Trophoblast cell (in vitro differentiated cells and primary cell): ENCODE measurements at regions not wholly inside any gene's neighbourhood (a gene's known extent, or its start where the extent isn't known, plus 50 kb on each side); places are given as distances from the start of the nearest gene placed in this dataset.

ENCODE experiments used
- DNase-seq, 2 donors: peaks; one replicate each; pipeline ENCODE4 v3.0.0-alpha.2; 2016
- H2AFZ ChIP-seq: 2 replicates; pipeline ENCODE4 v1.6.1; 2013; ENCODE audit warnings: low read length, moderate library complexity, mild to moderate bottlenecking; ENCODE audit not compliant: insufficient read depth, poor library complexity
- H2AK5ac ChIP-seq: 2 replicates; pipeline ENCODE4 v1.6.1; 2013; ENCODE audit warnings: mild to moderate bottlenecking, low read length
- H2BK120ac ChIP-seq: 2 replicates; pipeline ENCODE4 v1.6.1; 2013; ENCODE audit warnings: low read length, mild to moderate bottlenecking, moderate library complexity; ENCODE audit not compliant: insufficient read depth, poor library complexity
- H2BK12ac ChIP-seq: 2 replicates; pipeline ENCODE4 v1.6.1; 2013; ENCODE audit warnings: mild to moderate bottlenecking, low read length, moderate library complexity
- H2BK5ac ChIP-seq: 2 replicates; pipeline ENCODE4 v1.6.1; 2013; ENCODE audit warnings: low read length, low read depth, moderate library complexity, mild to moderate bottlenecking; ENCODE audit not compliant: poor library complexity
- H3K14ac ChIP-seq: 2 replicates; pipeline ENCODE4 v1.6.1; 2013; ENCODE audit warnings: mild to moderate bottlenecking, low read length
- H3K18ac ChIP-seq: 2 replicates; pipeline ENCODE4 v1.6.1; 2013; ENCODE audit warnings: mild to moderate bottlenecking, low read length
- H3K23ac ChIP-seq: 2 replicates; pipeline ENCODE4 v1.6.1; 2013; ENCODE audit warnings: low read length
- H3K27ac ChIP-seq: 2 replicates; pipeline ENCODE4 v1.5.1; 2013; ENCODE audit warnings: low read depth, mild to moderate bottlenecking, inconsistent platforms, low read length, moderate library complexity
- H3K27me3 ChIP-seq: 2 replicates; pipeline ENCODE4 v1.6.1; 2013; ENCODE audit warnings: inconsistent platforms, mild to moderate bottlenecking, low read length, moderate library complexity; ENCODE audit not compliant: insufficient read depth
- H3K36me3 ChIP-seq, 2 experiments: 1 replicate in 1 of 2; 2 replicates in 1 of 2; pipeline ENCODE4 v1.6.1; 2013; ENCODE audit warnings: low read length in 2 of 2, mild to moderate bottlenecking in 2 of 2, moderate library complexity in 1 of 2; ENCODE audit not compliant: insufficient read depth in 2 of 2, control insufficient read depth in 1 of 2
- H3K4ac ChIP-seq: 2 replicates; pipeline ENCODE4 v1.6.1; 2013; ENCODE audit warnings: low read depth, mild to moderate bottlenecking, low read length, moderate library complexity
- H3K4me1 ChIP-seq, 2 experiments: 1 replicate in 1 of 2; 2 replicates in 1 of 2; pipeline ENCODE4 v1.6.1; 2013; ENCODE audit warnings: low read length in 2 of 2, mild to moderate bottlenecking in 2 of 2, moderate library complexity in 1 of 2; ENCODE audit not compliant: insufficient read depth in 2 of 2, control insufficient read depth in 1 of 2
- H3K4me2 ChIP-seq: 2 replicates; pipeline ENCODE4 v1.6.1; 2013; ENCODE audit warnings: inconsistent platforms, mild to moderate bottlenecking, low read length, moderate library complexity
- H3K4me3 ChIP-seq: 2 replicates; pipeline ENCODE4 v1.5.1; 2013; ENCODE audit warnings: mild to moderate bottlenecking, low read depth, low read length, inconsistent platforms
- H3K79me1 ChIP-seq: one replicate; pipeline ENCODE4 v1.6.1; 2013; ENCODE audit warnings: low read length
- H3K79me2 ChIP-seq: 2 replicates; pipeline ENCODE4 v1.6.1; 2013; ENCODE audit warnings: low read length, mild to moderate bottlenecking; ENCODE audit not compliant: control insufficient read depth, insufficient read depth, poor library complexity
- H3K9ac ChIP-seq: 2 replicates; pipeline ENCODE4 v1.6.1; 2013; ENCODE audit warnings: mild to moderate bottlenecking, low read length
- H3K9me3 ChIP-seq: 2 replicates; pipeline ENCODE4 v1.6.1; 2013; ENCODE audit warnings: low read depth, mild to moderate bottlenecking, control low read depth, inconsistent platforms, low read length; ENCODE audit not compliant: insufficient read depth
- H4K12ac ChIP-seq: 2 replicates; pipeline ENCODE4 v1.6.1; 2013; ENCODE audit warnings: low read depth, mild to moderate bottlenecking, low read length, moderate library complexity
- H4K8ac ChIP-seq: 2 replicates; pipeline ENCODE4 v1.6.1; 2013; ENCODE audit warnings: low read depth, mild to moderate bottlenecking, low read length, moderate library complexity
- H4K91ac ChIP-seq: one replicate; pipeline ENCODE4 v1.6.1; 2013; ENCODE audit warnings: low read depth, mild to moderate bottlenecking, low read length, moderate library complexity
- WGBS: extraction: QIAGEN DNeasy Blood & Tissue Kit; methylation state at CpG from one replicate; pipeline ENCODE4 v1.1.7; 2013; ENCODE audit warnings: missing lambda C conversion rate; ENCODE audit not compliant: insufficient read length, insufficient coverage; ENCODE audit errors: extremely low coverage; 5-methylcytosine and 5-hydroxymethylcytosine counted together

GRCh38 chr21:32087447-32087846, 191.4 kb downstream of the MIS18A start:
- Histone ChIP-seq H3K79me1 (no peaks in the 10 kb centered on the region), H3K18ac (no peak overlapping the region)

GRCh38 chr21:32083197-32083596, 195.7 kb downstream of the MIS18A start:
- Histone ChIP-seq H3K79me1 (no peaks in the 10 kb centered on the region), H2BK5ac (no peak overlapping the region), H3K4ac (no peak overlapping the region), H3K27me3 (no peaks in the 10 kb centered on the region), H3K23ac (peak overlapping the region; percentile 85), H3K14ac (no peak overlapping the region), H3K27ac (no peak overlapping the region), H3K36me3 (no peaks in the 10 kb centered on the region), H3K79me2 (no peaks in the 10 kb centered on the region), H2BK12ac (no peak overlapping the region), H4K12ac (no peak overlapping the region), H3K18ac (no peak overlapping the region), H3K9ac (no peak overlapping the region), H2BK120ac (no peak overlapping the region), H2AK5ac (no peak overlapping the region), H2AFZ (no peak overlapping the region), H3K9me3 (no peaks in the 10 kb centered on the region), H4K91ac (no peak overlapping the region), H4K8ac (no peak overlapping the region), H3K4me1 (no peaks in the 10 kb centered on the region), H3K4me2 (no peak overlapping the region), H3K4me3 (no peak overlapping the region)
- no peak for DNase-seq
- WGBS, result no CpG with 5 or more reads among the region's 2 CpGs

More at GRCh38 chr21:32087447-32087846, 191.4 kb downstream of the MIS18A start:
- no peak overlapping the region for H3K14ac ChIP-seq
- H2BK120ac ChIP-seq, result no peak overlapping the region
- H3K79me2 ChIP-seq, result no peaks in the 10 kb centered on the region
- no peak overlapping the region for H4K91ac ChIP-seq
- H2AK5ac ChIP-seq, result no peak overlapping the region
- H3K36me3 ChIP-seq, result no peaks in the 10 kb centered on the region
- no peak overlapping the region for H4K8ac ChIP-seq
- no peak overlapping the region for H3K4me3 ChIP-seq
- H3K27ac ChIP-seq, result no peak overlapping the region
- H2BK5ac ChIP-seq, result no peak overlapping the region
- H3K4me1 ChIP-seq, result no peaks in the 10 kb centered on the region
- no peak overlapping the region for H2AFZ ChIP-seq
- no peak for DNase-seq
- no peaks in the 10 kb centered on the region for H3K27me3 ChIP-seq
- H3K23ac ChIP-seq, result no peak overlapping the region
- H3K4me2 ChIP-seq, result no peak overlapping the region
- no peak overlapping the region for H4K12ac ChIP-seq
- H2BK12ac ChIP-seq, result no peak overlapping the region
- H3K4ac ChIP-seq, result no peak overlapping the region
- no CpG with 5 or more reads among the region's 1 CpG for whole genome bisulfite sequencing
- no peaks in the 10 kb centered on the region for H3K9me3 ChIP-seq
- H3K9ac ChIP-seq, result no peak overlapping the region

DNA sequence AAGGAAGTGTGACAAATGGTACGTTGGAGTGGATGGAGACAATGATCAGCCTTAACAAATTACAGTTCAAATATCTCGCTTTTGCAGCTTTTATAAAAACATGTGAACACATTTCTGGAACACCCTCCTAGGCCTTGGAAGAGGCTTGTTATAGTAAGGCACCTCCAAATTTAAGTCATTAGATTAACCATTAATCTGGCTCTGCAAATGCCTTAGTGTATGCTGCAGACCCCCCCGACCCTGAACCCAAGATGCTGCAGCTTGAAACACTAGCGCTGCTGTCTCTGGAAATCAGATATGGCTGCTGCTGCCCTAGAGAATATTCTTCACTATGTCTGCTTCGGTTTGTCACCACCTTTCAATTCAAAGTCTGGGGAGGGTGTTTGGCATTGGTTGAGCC, 196.4 kb downstream of the MIS18A start:
- H3K27ac ChIP-seq, result no peak overlapping the region
- H3K4ac ChIP-seq, result no peak overlapping the region
- H3K18ac ChIP-seq, result no peak overlapping the region
- no peaks in the 10 kb centered on the region for H3K36me3 ChIP-seq
- no peak overlapping the region for H2BK12ac ChIP-seq
- no peaks in the 10 kb centered on the region for H3K79me1 ChIP-seq
- H3K4me1 ChIP-seq, result no peaks in the 10 kb centered on the region
- no peaks in the 10 kb centered on the region for H3K9me3 ChIP-seq
- no CpG with 5 or more reads among the region's 5 CpGs for WGBS
- no peak overlapping the region for H3K4me3 ChIP-seq
- no peak overlapping the region for H4K8ac ChIP-seq
- no peak overlapping the region for H4K12ac ChIP-seq
- no peak overlapping the region for H4K91ac ChIP-seq
- no peak overlapping the region for H3K23ac ChIP-seq
- no peak overlapping the region for H2AK5ac ChIP-seq
- no peak overlapping the region for H2BK5ac ChIP-seq
- H3K79me2 ChIP-seq, result no peaks in the 10 kb centered on the region
- H3K27me3 ChIP-seq, result no peaks in the 10 kb centered on the region
- H2AFZ ChIP-seq, result no peak overlapping the region
- no peak overlapping the region for H3K14ac ChIP-seq
- no peak overlapping the region for H3K4me2 ChIP-seq
- no peak for DNase-seq
- H3K9ac ChIP-seq, result no peak overlapping the region
- H2BK120ac ChIP-seq, result no peak overlapping the region

GRCh38 chr21:32073593-32073992, 200.8 kb downstream of the HUNK start:
- H2AK5ac ChIP-seq, result no peak overlapping the region
- H3K79me2 ChIP-seq, result no peaks in the 10 kb centered on the region
- no CpG with 5 or more reads among the region's 6 CpGs for WGBS
- DNase-seq, result no peak
- H3K27me3 ChIP-seq, result no peaks in the 10 kb centered on the region
- no peak overlapping the region for H3K4ac ChIP-seq
- H3K23ac ChIP-seq, result no peak overlapping the region
- H3K9ac ChIP-seq, result no peak overlapping the region
- no peak overlapping the region for H4K8ac ChIP-seq
- H3K4me1 ChIP-seq, result no peaks in the 10 kb centered on the region
- H3K18ac ChIP-seq, result no peak overlapping the region
- no peak overlapping the region for H4K91ac ChIP-seq
- H2AFZ ChIP-seq, result no peak overlapping the region
- no peak overlapping the region for H3K4me2 ChIP-seq
- no peaks in the 10 kb centered on the region for H3K79me1 ChIP-seq
- no peak overlapping the region for H3K27ac ChIP-seq
- H2BK5ac ChIP-seq, result no peak overlapping the region
- no peak overlapping the region for H3K4me3 ChIP-seq
- H3K14ac ChIP-seq, result no peak overlapping the region
- H2BK120ac ChIP-seq, result no peak overlapping the region
- no peak overlapping the region for H4K12ac ChIP-seq
- no peak overlapping the region for H2BK12ac ChIP-seq
- no peaks in the 10 kb centered on the region for H3K9me3 ChIP-seq
- H3K36me3 ChIP-seq, result no peaks in the 10 kb centered on the region
